Colonic mucosa (tissue), 4 donors: ENCODE measurements at regions not wholly inside any gene's neighbourhood (a gene's known extent, or its start where the extent isn't known, plus 50 kb on each side); places are given as distances from the start of the nearest gene placed in this dataset.

Experiments
- DNase-seq: peaks from one replicate; pipeline ENCODE4 v3.0.0-alpha.2; 2020
- H3K27ac ChIP-seq: fragments of 200-600 bp; one replicate; pipeline ENCODE4 v1.8.0; 2021
- H3K27me3 ChIP-seq: fragments of 200-600 bp; one replicate; pipeline ENCODE4 v1.8.0; 2021
- H3K36me3 ChIP-seq: fragments of 200-600 bp; one replicate; pipeline ENCODE4 v1.8.0; 2021
- H3K4me1 ChIP-seq: fragments of 200-600 bp; one replicate; pipeline ENCODE4 v1.8.0; 2021; ENCODE audit warnings: mild to moderate bottlenecking
- H3K4me3 ChIP-seq: fragments of 200-600 bp; one replicate; pipeline ENCODE4 v1.8.0; 2021
- H3K9ac ChIP-seq, 2 donors: one replicate each; pipeline ENCODE4 v1.7.0; 2013; ENCODE audit warnings: control low read depth in 2 of 2, low read depth in 2 of 2, low read length in 2 of 2
- H3K9me3 ChIP-seq: fragments of 200-600 bp; one replicate; pipeline ENCODE4 v1.8.0; 2021
- intact Hi-C: fragments of 100-400 bp; cut with DNase I; formaldehyde crosslinking; loops from one replicate; pipeline ENCODE4 v1.14.1; 2022
- TF ChIP-seq, protein P1 (sequence below): fragments of 200-600 bp; IDR thresholded peaks from one replicate; pipeline ENCODE4 v1.8.0; 2022; ENCODE audit warnings: antibody characterized with exemption, mild to moderate bottlenecking
- donor health status: healthy.
- donor health status: DM: no; HTN: no; CAD: no.
- donor health status: DM: no; HTN: no; CAD: no.

GRCh38 chr18:56326336-56327072 lies 311.9 kb downstream of the TXNL1 start:
- no peak for DNase-seq
- Histone ChIP-seq H3K36me3 (no peaks in the 10 kb centered on the region), H3K4me1 (no peaks in the 10 kb centered on the region), H3K9ac (no peak overlapping the region), H3K27me3 (no peaks in the 10 kb centered on the region), H3K9me3 (no peaks in the 10 kb centered on the region), H3K4me3 (no peak overlapping the region), H3K27ac (no peak overlapping the region)
- intact Hi-C loops, result no loop called here
- TF ChIP-seq, protein P1, sequence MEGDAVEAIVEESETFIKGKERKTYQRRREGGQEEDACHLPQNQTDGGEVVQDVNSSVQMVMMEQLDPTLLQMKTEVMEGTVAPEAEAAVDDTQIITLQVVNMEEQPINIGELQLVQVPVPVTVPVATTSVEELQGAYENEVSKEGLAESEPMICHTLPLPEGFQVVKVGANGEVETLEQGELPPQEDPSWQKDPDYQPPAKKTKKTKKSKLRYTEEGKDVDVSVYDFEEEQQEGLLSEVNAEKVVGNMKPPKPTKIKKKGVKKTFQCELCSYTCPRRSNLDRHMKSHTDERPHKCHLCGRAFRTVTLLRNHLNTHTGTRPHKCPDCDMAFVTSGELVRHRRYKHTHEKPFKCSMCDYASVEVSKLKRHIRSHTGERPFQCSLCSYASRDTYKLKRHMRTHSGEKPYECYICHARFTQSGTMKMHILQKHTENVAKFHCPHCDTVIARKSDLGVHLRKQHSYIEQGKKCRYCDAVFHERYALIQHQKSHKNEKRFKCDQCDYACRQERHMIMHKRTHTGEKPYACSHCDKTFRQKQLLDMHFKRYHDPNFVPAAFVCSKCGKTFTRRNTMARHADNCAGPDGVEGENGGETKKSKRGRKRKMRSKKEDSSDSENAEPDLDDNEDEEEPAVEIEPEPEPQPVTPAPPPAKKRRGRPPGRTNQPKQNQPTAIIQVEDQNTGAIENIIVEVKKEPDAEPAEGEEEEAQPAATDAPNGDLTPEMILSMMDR, result no peak

- Histone ChIP-seq H3K4me1 (no peaks in the 10 kb centered on the region), H3K9me3 (no peaks in the 10 kb centered on the region), H3K27me3 (no peaks in the 10 kb centered on the region), H3K27ac (no peak overlapping the region), H3K4me3 (no peak overlapping the region), H3K9ac (no peak overlapping the region), H3K36me3 (no peaks in the 10 kb centered on the region)
- no peak for DNase-seq
- intact Hi-C loops, result no loop called here
- TF ChIP-seq, protein P1, result no peak
Observed at GRCh38 chr18:56323673-56324072, 314.7 kb downstream of the TXNL1 start.

DNA sequence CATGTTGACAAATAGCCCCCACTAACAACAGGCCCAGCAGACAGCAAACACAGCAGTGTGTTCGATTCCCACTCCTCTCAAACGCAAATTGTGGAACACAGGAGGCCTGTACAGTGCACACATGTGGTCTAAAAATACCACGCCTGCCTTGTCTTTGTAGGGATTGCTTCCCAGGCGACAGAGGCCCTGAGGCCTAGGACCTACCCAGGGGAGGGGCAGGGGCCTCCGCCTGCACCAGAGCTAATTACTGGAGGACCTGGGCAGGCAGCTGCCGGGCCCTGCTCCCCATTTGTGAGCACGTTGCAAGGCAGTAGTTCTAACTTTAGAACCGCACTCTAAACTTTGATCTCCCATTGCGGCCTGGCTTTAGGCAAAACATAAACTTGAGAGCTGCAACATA lies 316.0 kb downstream of the TXNL1 start:
- Histone ChIP-seq H3K4me1 (no peaks in the 10 kb centered on the region), H3K36me3 (no peaks in the 10 kb centered on the region), H3K27me3 (no peaks in the 10 kb centered on the region), H3K4me3 (no peak overlapping the region), H3K27ac (no peak overlapping the region), H3K9ac (no peak overlapping the region), H3K9me3 (no peaks in the 10 kb centered on the region)
- intact Hi-C loops, result no loop called here
- no peak for DNase-seq
- TF ChIP-seq, protein P1, result no peak

- TF ChIP-seq, protein P1, result no peak
- no peaks in the 10 kb centered on the region for H3K27me3 ChIP-seq
- intact Hi-C loops, result no loop called here
- no peaks in the 10 kb centered on the region for H3K4me1 ChIP-seq
- no peaks in the 10 kb centered on the region for H3K9me3 ChIP-seq
- H3K9ac ChIP-seq, result no peak overlapping the region
- no peaks in the 10 kb centered on the region for H3K36me3 ChIP-seq
- DNase-seq, result peak; percentile 18
- H3K27ac ChIP-seq, result no peak overlapping the region
- no peak overlapping the region for H3K4me3 ChIP-seq
Observed at GRCh38 chr18:56321470-56321869, 316.9 kb downstream of the TXNL1 start.

GRCh38 chr18:56319953-56320352 lies 318.4 kb downstream of the TXNL1 start:
- DNase-seq, result no peak
- H3K9me3 ChIP-seq, result no peaks in the 10 kb centered on the region
- no peaks in the 10 kb centered on the region for H3K4me1 ChIP-seq
- intact Hi-C loops, result no loop called here
- no peak overlapping the region for H3K27ac ChIP-seq
- H3K27me3 ChIP-seq, result no peaks in the 10 kb centered on the region
- no peaks in the 10 kb centered on the region for H3K36me3 ChIP-seq
- no peak overlapping the region for H3K9ac ChIP-seq
- H3K4me3 ChIP-seq, result no peak overlapping the region
- TF ChIP-seq, protein P1, result no peak
